Natural killer cell (primary cell): ENCODE measurements at regions not wholly inside any gene's neighbourhood (a gene's known extent, or its start where the extent isn't known, plus 50 kb on each side); places are given as distances from the start of the nearest gene placed in this dataset.

Experiments
- ATAC-seq, 3 donors: fragments of 150-1000 bp in 2 of 3; fragments of 200-7000 bp in 1 of 3; cut with Tn5 transposase; 1 replicate in 1 of 3; 2 replicates in 2 of 3; pipeline ENCODE4 v1.10.0; 2021; ENCODE audit warnings: mild to moderate bottlenecking in 2 of 3, moderate library complexity in 2 of 3
- DNase-seq, 2 donors: peaks; one replicate each; pipeline versions ENCODE4 v3.0.0 to v3.0.0-alpha.2; 2013 to 2021; ENCODE audit warnings: mixed read lengths in 1 of 2
- H3K27ac ChIP-seq: one replicate; pipeline ENCODE4 v1.5.1; 2013; ENCODE audit warnings: mild to moderate bottlenecking, low read length
- H3K27me3 ChIP-seq: one replicate; pipeline ENCODE4 v1.6.1; 2013; ENCODE audit warnings: low read length; ENCODE audit not compliant: control insufficient read depth, insufficient read depth
- H3K36me3 ChIP-seq: one replicate; pipeline ENCODE4 v1.6.1; 2013; ENCODE audit warnings: low read length; ENCODE audit not compliant: control insufficient read depth, insufficient read depth
- H3K4me1 ChIP-seq: one replicate; pipeline ENCODE4 v1.6.1; 2013; ENCODE audit warnings: low read length; ENCODE audit not compliant: control insufficient read depth, insufficient read depth
- H3K4me3 ChIP-seq: one replicate; pipeline ENCODE4 v1.5.1; 2013; ENCODE audit warnings: low read length
- H3K9me3 ChIP-seq: one replicate; pipeline ENCODE4 v1.6.1; 2013; ENCODE audit warnings: low read length; ENCODE audit not compliant: control insufficient read depth, insufficient read depth
- H3K27ac Mint-ChIP-seq, 2 donors: one replicate each; pipeline ENCODE4 v1.8.0; 2022; ENCODE audit warnings: mild to moderate bottlenecking in 2 of 2, mixed read lengths in 2 of 2, moderate library complexity in 1 of 2
- H3K27me3 Mint-ChIP-seq, 2 donors: one replicate each; pipeline ENCODE4 v1.8.0; 2022; ENCODE audit warnings: low read depth in 2 of 2, mixed read lengths in 2 of 2
- H3K36me3 Mint-ChIP-seq: one replicate; pipeline ENCODE4 v1.8.0; 2022; ENCODE audit warnings: mixed read lengths
- H3K4me1 Mint-ChIP-seq, 2 donors: one replicate each; pipeline ENCODE4 v1.8.0; 2022; ENCODE audit warnings: mixed read lengths in 2 of 2
- H3K4me3 Mint-ChIP-seq: one replicate; pipeline ENCODE4 v1.8.0; 2022; ENCODE audit warnings: mild to moderate bottlenecking, moderate library complexity, mixed read lengths
- H3K9me3 Mint-ChIP-seq, 2 donors: one replicate each; pipeline ENCODE4 v1.8.0; 2022; ENCODE audit warnings: mixed read lengths in 2 of 2
- CTCF ChIP-seq: fragments of 200-600 bp; IDR thresholded peaks from one replicate; pipeline ENCODE4 v1.8.0; 2022; ENCODE audit warnings: antibody characterized with exemption
- WGBS: methylation state at CpG from one replicate; pipeline ENCODE4 v1.1.7; 2013; ENCODE audit warnings: missing lambda C conversion rate; ENCODE audit not compliant: insufficient coverage; 5-methylcytosine and 5-hydroxymethylcytosine counted together
- intact Hi-C: fragments of 100-400 bp; cut with micrococcal nuclease; formaldehyde crosslinking; loops from one replicate; pipeline ENCODE4 v1.14.2; 2022

DNA sequence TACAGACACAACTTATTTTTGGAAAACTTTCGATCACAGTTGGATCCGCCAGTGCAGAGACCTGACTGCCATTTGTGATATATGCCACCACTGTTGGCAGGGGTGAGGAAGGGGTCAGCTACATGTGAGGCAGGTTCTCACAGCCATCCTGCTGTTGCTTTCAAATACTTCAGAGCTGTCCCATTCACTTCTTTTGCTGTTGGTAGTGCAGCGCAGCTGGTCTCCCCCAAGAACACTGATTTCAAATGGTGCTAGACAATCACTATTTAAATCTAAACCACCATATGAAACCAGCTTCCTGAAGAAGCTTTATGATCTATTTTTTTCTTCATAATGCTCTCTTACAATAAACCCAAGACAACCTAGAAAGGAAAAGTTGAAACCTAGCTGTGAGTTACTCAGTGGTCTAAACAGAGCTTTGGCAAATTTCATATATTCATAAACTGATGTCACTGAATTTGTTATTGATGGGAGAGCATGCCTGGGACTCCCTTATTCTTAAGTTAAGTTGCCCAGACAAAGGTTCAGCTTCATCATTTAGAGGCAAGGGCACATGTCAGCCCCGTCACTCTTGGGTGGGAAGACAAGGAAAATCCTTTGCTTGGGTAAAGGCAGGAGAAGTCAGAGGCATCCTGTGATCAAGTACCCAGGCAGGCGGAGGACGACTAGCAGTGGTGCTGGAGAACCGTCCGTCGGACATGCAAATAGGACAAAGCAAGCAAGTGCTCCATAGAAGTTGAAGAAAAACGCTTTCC lies 143.4 kb upstream of the KLF14 start:
- no peak for TF ChIP-seq CTCF
- Mint-ChIP-seq H3K27ac (no peak overlapping the region), H3K4me3 (no peak overlapping the region), H3K36me3 (peaks cover 10% of the 10 kb centered on the region), H3K4me1 (peaks cover 29 to 38% of the 10 kb centered on the region in 2 donors), H3K27me3 (no peaks in the 10 kb centered on the region), H3K9me3 (no peaks in the 10 kb centered on the region)
- Histone ChIP-seq H3K4me3 (no peak overlapping the region), H3K9me3 (no peaks in the 10 kb centered on the region), H3K4me1 (no peaks in the 10 kb centered on the region), H3K27me3 (no peaks in the 10 kb centered on the region), H3K27ac (no peak overlapping the region), H3K36me3 (peaks cover 42% of the 10 kb centered on the region)
- ATAC-seq (no peak), DNase-seq (no peak)
- intact Hi-C loops: no loop called here
- 85% methylated on average over 9 of the region's 10 CpGs for WGBS

DNA sequence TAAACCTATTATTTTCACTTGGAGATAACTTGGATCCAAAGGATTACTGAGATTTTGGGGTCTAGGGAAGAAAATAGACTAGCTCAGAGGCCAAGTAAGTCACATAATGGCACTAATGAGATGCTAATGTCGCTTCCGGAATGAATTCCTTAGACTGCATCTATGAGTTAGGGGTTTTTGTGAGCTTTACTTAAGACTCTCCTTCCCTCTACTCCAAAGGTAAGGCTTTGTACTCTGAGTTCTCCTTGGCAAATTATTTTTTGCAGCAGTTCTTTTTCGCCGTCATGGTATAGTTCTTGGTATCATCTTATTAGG lies 143.9 kb upstream of the KLF14 start:
- TF ChIP-seq CTCF: no peak
- no peaks in the 10 kb centered on the region for H3K27me3 Mint-ChIP-seq
- Histone ChIP-seq H3K4me1 (no peaks in the 10 kb centered on the region), H3K27me3 (no peaks in the 10 kb centered on the region), H3K36me3 (peaks cover 47% of the 10 kb centered on the region), H3K27ac (no peak overlapping the region), H3K4me3 (no peak overlapping the region), H3K9me3 (no peaks in the 10 kb centered on the region)
- no peaks in the 10 kb centered on the region for H3K9me3 Mint-ChIP-seq
- intact Hi-C loops: no loop called here
- H3K27ac Mint-ChIP-seq: no peak overlapping the region
- DNase-seq (no peak), ATAC-seq (no peak)
- H3K4me3 Mint-ChIP-seq: no peak overlapping the region
- 93% methylated on average over 2 of the region's 4 CpGs for WGBS
- H3K36me3 Mint-ChIP-seq: peaks cover 10% of the 10 kb centered on the region
- peaks cover 29 to 37% of the 10 kb centered on the region in 2 donors for H3K4me1 Mint-ChIP-seq

DNA sequence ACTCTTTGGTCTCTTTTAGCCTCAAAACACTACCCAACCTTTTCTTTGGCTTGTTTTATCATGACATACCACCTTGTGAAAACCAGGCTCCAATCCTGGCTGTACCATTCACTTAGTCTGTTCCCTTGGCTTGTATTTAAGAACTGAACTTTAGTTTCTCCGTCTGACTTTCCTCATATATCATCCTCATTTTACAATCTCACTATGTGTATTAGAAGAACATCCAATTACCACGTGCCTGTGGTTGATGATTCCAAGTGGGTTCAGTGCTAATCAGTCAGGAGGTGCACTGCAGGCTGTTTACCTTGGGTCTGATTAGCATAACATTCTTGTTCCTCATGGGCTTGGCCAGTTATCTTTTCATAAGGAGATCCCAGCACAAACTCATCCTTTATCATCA lies 144.8 kb upstream of the KLF14 start:
- Mint-ChIP-seq H3K4me3 (no peak overlapping the region), H3K27ac (peak overlapping the region; percentile 1 to 11), H3K4me1 (peaks cover 26 to 32% of the 10 kb centered on the region in 2 donors), H3K9me3 (no peaks in the 10 kb centered on the region), H3K27me3 (no peaks in the 10 kb centered on the region), H3K36me3 (peaks cover 10% of the 10 kb centered on the region)
- Histone ChIP-seq H3K4me3 (no peak overlapping the region), H3K27me3 (no peaks in the 10 kb centered on the region), H3K27ac (no peak overlapping the region), H3K4me1 (no peaks in the 10 kb centered on the region), H3K36me3 (peaks cover 50% of the 10 kb centered on the region), H3K9me3 (no peaks in the 10 kb centered on the region)
- ATAC-seq: no peak
- TF ChIP-seq CTCF: no peak
- WGBS: 84% methylated on average over 2 of the region's 2 CpGs
- intact Hi-C loops: no loop called here
- no peak for DNase-seq

GRCh38 chr7:130879191-130879590 lies 145.2 kb upstream of the KLF14 start:
- DNase-seq (no peak), ATAC-seq (no peak)
- no peak for TF ChIP-seq CTCF
- intact Hi-C loops: no loop called here
- Mint-ChIP-seq H3K4me1 (peaks cover 23 to 30% of the 10 kb centered on the region in 2 donors), H3K36me3 (peaks cover 10% of the 10 kb centered on the region), H3K9me3 (no peaks in the 10 kb centered on the region), H3K27me3 (no peaks in the 10 kb centered on the region), H3K27ac (no peak overlapping the region), H3K4me3 (no peak overlapping the region)
- no peaks in the 10 kb centered on the region for H3K27me3 ChIP-seq
- peaks cover 49% of the 10 kb centered on the region for H3K36me3 ChIP-seq
- no peaks in the 10 kb centered on the region for H3K4me1 ChIP-seq
- WGBS: 95% methylated on average over 2 of the region's 2 CpGs
- H3K4me3 ChIP-seq: no peak overlapping the region
- H3K27ac ChIP-seq: no peak overlapping the region
- H3K9me3 ChIP-seq: no peaks in the 10 kb centered on the region
